ENCODE measurements at regions not wholly inside any gene's neighbourhood (a gene's known extent, or its start where the extent isn't known, plus 50 kb on each side); places are given as distances from the start of the nearest gene placed in this dataset.

GRCh38 chr1:42046761-42047507 lies 106.3 kb upstream of the GUCA2B start:
- Histone ChIP-seq H3K4me1 (ENCODE audit: insufficient read depth, low read length, poor library complexity, severe bottlenecking) (no peaks in the 10 kb centered on the region), H3K4me3 (ENCODE audit: low read depth, low read length, poor library complexity, severe bottlenecking) (no peak overlapping the region), H3K27me3 (replicated peaks; ENCODE audit: insufficient read depth, low read depth, low read length, poor library complexity) (peaks cover 4% of the 10 kb centered on the region), H3K27ac (ENCODE audit: low read depth, low read length, poor library complexity, severe bottlenecking) (no peak overlapping the region), H3K36me3 (ENCODE audit: insufficient read depth, low read length, poor library complexity, severe bottlenecking) (no peaks in the 10 kb centered on the region), H3K9me3 (ENCODE audit: low read depth, low read length, poor library complexity, severe bottlenecking) (no peaks in the 10 kb centered on the region)
- TF ChIP-seq CTCF (conservative IDR thresholded peaks at IDR 0.05; ENCODE audit: low read depth, low read length) (no peak), EZH2 (IDR thresholded peaks at IDR 0.05; ENCODE audit: borderline replicate concordance, low read depth, low read length, poor library complexity, severe bottlenecking) (no peak)
- no TSS peak for BruUV-seq (replicated peaks)
- no peak for DNase-seq (ENCODE audit: low spot score)
- intact Hi-C loops (cut with micrococcal nuclease; ENCODE audit: unreplicated experiment), result no loop called here
- POLR2A ChIA-PET (ENCODE audit: low non-redundant PET), result no interaction called here
- CTCF ChIA-PET, result no interaction called here

GRCh38 chr1:42044346-42044745 lies 108.9 kb upstream of the GUCA2B start:
- CTCF ChIA-PET, result no interaction called here
- Histone ChIP-seq H3K9me3 (ENCODE audit: low read depth, low read length, poor library complexity, severe bottlenecking) (no peaks in the 10 kb centered on the region), H3K27ac (ENCODE audit: low read depth, low read length, poor library complexity, severe bottlenecking) (no peak overlapping the region), H3K4me3 (ENCODE audit: low read depth, low read length, poor library complexity, severe bottlenecking) (no peak overlapping the region), H3K36me3 (ENCODE audit: insufficient read depth, low read length, poor library complexity, severe bottlenecking) (no peaks in the 10 kb centered on the region), H3K4me1 (ENCODE audit: insufficient read depth, low read length, poor library complexity, severe bottlenecking) (no peaks in the 10 kb centered on the region), H3K27me3 (replicated peaks; ENCODE audit: insufficient read depth, low read depth, low read length, poor library complexity) (peaks cover 4% of the 10 kb centered on the region)
- intact Hi-C loops (cut with micrococcal nuclease; ENCODE audit: unreplicated experiment), result no loop called here
- no peak for DNase-seq (ENCODE audit: low spot score)
- POLR2A ChIA-PET (ENCODE audit: low non-redundant PET), result no interaction called here
- no peak for TF ChIP-seq EZH2 (IDR thresholded peaks at IDR 0.05; ENCODE audit: borderline replicate concordance, low read depth, low read length, poor library complexity, severe bottlenecking)
- TF ChIP-seq CTCF (conservative IDR thresholded peaks at IDR 0.05; ENCODE audit: low read depth, low read length), result no peak
- no TSS peak for BruUV-seq (replicated peaks)

GRCh38 chr1:42043811-42044210 lies 109.4 kb upstream of the GUCA2B start:
- peaks cover 4% of the 10 kb centered on the region for H3K27me3 ChIP-seq (replicated peaks; ENCODE audit: insufficient read depth, low read depth, low read length, poor library complexity)
- no peaks in the 10 kb centered on the region for H3K4me1 ChIP-seq (ENCODE audit: insufficient read depth, low read length, poor library complexity, severe bottlenecking)
- ChIA-PET POLR2A (ENCODE audit: low non-redundant PET) (no interaction called here), CTCF (no interaction called here)
- TF ChIP-seq CTCF (conservative IDR thresholded peaks at IDR 0.05; ENCODE audit: low read depth, low read length) (no peak), EZH2 (IDR thresholded peaks at IDR 0.05; ENCODE audit: borderline replicate concordance, low read depth, low read length, poor library complexity, severe bottlenecking) (no peak)
- H3K9me3 ChIP-seq (ENCODE audit: low read depth, low read length, poor library complexity, severe bottlenecking), result no peaks in the 10 kb centered on the region
- no TSS peak for BruUV-seq (replicated peaks)
- H3K36me3 ChIP-seq (ENCODE audit: insufficient read depth, low read length, poor library complexity, severe bottlenecking), result no peaks in the 10 kb centered on the region
- no peak overlapping the region for H3K4me3 ChIP-seq (ENCODE audit: low read depth, low read length, poor library complexity, severe bottlenecking)
- no peak overlapping the region for H3K27ac ChIP-seq (ENCODE audit: low read depth, low read length, poor library complexity, severe bottlenecking)
- intact Hi-C loops (cut with micrococcal nuclease; ENCODE audit: unreplicated experiment), result no loop called here
- no peak for DNase-seq (ENCODE audit: low spot score)
